NCI-H345 (cell line): ENCODE measurements at regions not wholly inside any gene's neighbourhood (a gene's known extent, or its start where the extent isn't known, plus 50 kb on each side); places are given as distances from the start of the nearest gene placed in this dataset.

Experiments used
- DNase-seq: peaks from one replicate; lab custom pipeline; 2025; lab: John Stamatoyannopoulos, UW

DNA sequence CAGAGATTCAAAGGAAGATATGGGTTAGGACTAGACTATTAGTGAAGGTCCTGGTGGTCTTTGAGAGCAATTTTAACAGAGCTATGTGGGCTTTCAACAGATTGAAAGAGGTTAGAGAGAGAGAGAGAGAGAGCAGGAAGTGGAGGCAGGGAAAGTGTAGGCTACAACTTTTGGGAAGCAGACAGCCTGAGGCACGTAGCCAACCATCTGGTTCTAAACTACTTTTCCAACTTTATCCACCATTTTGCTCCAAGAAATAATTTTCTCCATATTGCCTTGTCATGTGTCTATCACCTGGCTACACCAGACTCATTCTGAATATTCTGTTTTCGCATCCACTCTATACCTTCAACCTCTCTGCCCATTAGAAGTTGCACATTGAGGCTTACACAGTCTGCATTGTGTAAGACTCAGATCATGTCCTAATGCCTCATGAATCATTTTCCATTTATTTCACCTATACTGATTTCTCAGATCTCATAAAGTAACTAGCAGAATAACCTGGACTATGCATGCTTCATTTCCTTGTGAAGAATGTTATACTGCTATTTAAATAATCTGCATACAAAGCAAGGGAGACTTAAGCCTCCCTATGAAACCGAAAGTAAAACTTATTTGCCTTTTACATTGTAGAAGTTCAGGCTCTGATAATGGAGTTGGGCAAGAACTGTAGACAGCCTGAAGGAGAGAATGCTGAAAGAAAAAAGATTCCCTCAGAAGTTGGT lies 235.6 kb downstream of the ELAVL2 start:
- no peak for DNase-seq

GRCh38 chr9:23594421-23594820 lies 231.6 kb downstream of the ELAVL2 start:
- DNase-seq = no peak

GRCh38 chr9:23596913-23597634 lies 229.0 kb downstream of the ELAVL2 start:
- DNase-seq = no peak

GRCh38 chr9:23598994-23599393 lies 227.0 kb downstream of the ELAVL2 start:
- DNase-seq = no peak

GRCh38 chr9:23603311-23603710 lies 222.7 kb downstream of the ELAVL2 start:
- no peak for DNase-seq

- no peak for DNase-seq
Observed at GRCh38 chr9:23606107-23606506, 219.9 kb downstream of the ELAVL2 start.

GRCh38 chr9:23608456-23608855 lies 217.6 kb downstream of the ELAVL2 start:
- DNase-seq = no peak

DNA sequence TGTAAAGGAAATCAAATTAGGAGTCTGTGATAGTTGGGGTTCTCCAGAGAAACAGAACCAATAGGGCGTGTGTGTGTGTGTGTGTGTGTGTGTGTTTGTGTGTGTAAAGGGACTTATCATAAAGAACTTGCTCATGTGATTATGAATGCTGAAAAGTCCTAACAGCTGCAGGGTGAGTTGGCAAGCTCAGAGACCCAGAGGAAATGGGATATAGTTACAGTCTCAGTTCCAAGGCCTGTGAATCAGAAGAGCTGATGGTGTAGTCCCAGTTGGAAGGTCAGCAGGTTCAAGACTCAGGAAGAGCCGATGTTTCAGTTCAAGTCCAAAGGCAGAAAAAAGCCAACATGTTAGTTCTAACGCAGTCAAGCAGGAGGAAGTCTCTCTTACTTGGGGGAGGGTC lies 214.2 kb downstream of the ELAVL2 start:
- no peak for DNase-seq

DNA sequence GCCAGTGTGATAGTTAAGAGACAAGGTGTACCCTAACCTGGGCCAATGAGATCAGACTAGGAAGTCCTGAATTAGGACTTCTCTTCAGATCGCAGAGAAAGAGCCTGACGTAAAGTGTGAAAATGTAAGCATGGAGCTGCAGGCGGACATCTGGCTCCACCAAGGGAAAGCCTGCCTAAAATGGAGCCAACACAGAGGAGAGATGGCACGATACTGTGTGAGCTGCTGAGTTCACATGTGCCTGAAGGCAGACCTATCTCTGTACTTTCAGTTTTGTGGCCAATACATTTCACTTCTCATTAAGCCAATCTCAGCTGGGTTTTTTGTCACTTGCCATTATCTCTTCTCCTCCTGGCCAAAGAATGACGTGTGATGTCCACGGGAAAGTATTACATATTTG lies 210.5 kb downstream of the ELAVL2 start:
- DNase-seq = no peak

DNA sequence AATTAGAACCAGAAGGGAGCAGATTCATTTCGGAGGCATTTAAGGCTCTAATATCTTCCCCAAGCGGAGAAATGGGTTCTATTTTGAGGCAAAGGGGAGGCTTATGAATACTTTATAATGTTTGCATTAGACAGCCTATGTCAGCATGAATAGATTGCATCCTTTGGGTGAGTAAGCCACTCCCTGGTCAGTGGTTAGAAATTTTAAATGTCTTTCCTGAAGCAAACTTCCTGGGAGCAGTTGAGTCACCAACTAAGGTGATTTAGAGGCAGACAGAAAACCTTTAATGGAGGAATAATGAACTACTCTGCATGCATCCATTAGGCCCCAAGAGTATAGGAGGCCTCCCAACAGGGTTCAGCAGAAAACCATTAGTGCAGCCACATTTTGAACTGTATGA lies 204.9 kb downstream of the ELAVL2 start:
- DNase-seq = no peak

DNA sequence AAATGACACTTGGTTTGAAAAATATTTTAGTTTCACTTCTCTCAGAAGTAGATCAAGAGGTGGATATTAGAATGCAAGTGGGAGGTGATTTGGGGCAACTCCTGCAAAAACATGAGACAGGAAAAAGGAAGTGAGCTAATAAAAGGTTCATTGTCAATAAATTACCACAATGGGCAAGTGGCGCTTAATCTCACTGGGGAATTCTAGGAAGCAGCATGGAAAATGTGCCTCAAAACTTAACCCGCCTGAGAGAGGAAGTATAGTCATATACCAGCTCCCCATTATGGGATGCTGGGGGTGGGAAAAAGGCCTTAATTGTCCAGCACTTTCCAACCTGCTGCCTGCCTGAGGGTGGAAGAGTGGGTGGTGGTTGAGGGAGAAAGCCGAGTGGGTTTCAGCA lies 204.1 kb downstream of the ELAVL2 start:
- DNase-seq = no peak

DNA sequence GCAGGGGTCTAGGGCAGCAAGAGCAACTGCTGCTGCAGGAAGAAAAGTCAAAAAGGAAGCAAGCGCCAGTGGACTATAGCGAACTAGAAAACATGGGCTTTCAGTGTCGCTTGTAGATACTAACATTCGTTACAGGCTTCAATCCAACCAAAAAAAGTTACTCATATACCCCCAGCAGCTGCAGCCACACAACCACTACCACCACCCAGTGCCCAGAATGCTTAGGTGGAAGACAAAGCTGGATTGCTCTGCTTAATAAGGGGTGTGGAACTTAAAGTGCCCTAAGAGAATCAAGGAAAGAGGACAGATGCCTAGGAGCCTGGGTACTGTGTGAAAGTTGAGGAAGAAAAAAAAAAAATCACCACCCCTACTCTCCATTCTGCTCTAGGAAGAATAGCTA lies 203.6 kb downstream of the ELAVL2 start:
- no peak for DNase-seq

GRCh38 chr9:23630488-23630887 lies 195.6 kb downstream of the ELAVL2 start:
- DNase-seq = no peak

DNA sequence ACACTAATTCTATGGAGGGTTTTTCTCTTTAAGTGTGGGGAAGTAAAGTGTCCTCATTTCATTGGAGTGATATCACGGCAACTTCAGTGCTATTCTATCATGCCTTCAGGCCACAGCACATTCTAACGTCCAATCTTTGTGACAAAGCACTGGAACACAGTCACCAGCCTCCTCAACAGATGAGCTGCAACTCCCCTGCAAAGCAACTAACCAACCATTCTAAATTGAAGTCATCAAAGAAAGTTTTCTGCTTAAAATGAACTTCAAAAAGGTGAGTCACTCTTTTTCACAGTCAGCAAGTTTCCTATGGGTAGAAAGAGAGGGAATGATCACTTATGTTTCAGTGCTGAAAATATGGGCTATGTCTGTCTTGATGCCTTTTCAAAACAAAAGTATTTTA lies 190.8 kb downstream of the ELAVL2 start:
- DNase-seq = no peak

- DNase-seq = no peak
Observed at GRCh38 chr9:23636199-23636598, 189.8 kb downstream of the ELAVL2 start.

- DNase-seq = no peak
Observed at GRCh38 chr9:23638011-23638410, 188.0 kb downstream of the ELAVL2 start.

- no peak for DNase-seq
Observed at GRCh38 chr9:23638837-23639426, 187.1 kb downstream of the ELAVL2 start.
